ENCODE measurements at regions not wholly inside any gene's neighbourhood (a gene's known extent, or its start where the extent isn't known, plus 50 kb on each side); places are given as distances from the start of the nearest gene placed in this dataset.
"Not testable (repeated sequence)": the region's sequence is repeated elsewhere in the genome, so short reads cannot be mapped to it uniquely, and the experiment has no call there.

DNA sequence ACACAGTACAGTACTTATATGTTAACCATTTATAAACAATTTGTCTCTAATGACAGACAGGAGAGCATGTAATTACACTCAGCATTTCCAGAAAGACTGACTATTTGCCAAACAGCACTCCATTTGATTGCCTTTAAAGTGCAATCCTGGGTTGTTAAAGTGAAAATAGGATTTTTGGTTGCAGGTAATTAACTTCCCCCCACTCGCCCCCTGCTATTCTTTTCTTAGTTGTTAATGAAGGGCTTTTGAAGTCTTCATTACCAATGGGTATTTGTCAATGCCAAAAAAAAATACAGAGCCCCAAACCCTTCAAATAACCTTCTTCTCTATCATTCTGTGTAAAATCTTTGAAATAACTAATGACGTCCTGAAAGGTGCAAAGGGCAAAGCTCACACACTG is 825.6 kb downstream of the STPG2 start:
- Histone ChIP-seq H3K4me3 (ENCODE audit: low read depth, low read length) (no peak overlapping the region), H3K9me3 (no peaks in the 10 kb centered on the region), H3K4me1 (no peaks in the 10 kb centered on the region), H3K36me3 (ENCODE audit: control insufficient read depth, insufficient read depth, low read length) (no peaks in the 10 kb centered on the region), H3K27me3 (replicated peaks; ENCODE audit: control insufficient read depth, insufficient read depth, low read length) (no peaks in the 10 kb centered on the region)
- no peak for DNase-seq
- Mint-ChIP-seq H3K4me3 (ENCODE audit: unreplicated experiment) (no peak overlapping the region), H3K36me3 (ENCODE audit: insufficient read depth, unreplicated experiment) (no peaks in the 10 kb centered on the region), H3K4me1 (ENCODE audit: low read depth, unreplicated experiment) (no peaks in the 10 kb centered on the region), H3K9me3 (ENCODE audit: unreplicated experiment) (no peaks in the 10 kb centered on the region), H3K27ac (ENCODE audit: unreplicated experiment) (no peak overlapping the region), H3K27me3 (ENCODE audit: insufficient read depth, unreplicated experiment) (no peaks in the 10 kb centered on the region)
- CTCF ChIA-PET: no interaction called here
- POLR2A ChIA-PET: no interaction called here
- TF ChIP-seq, protein P1, sequence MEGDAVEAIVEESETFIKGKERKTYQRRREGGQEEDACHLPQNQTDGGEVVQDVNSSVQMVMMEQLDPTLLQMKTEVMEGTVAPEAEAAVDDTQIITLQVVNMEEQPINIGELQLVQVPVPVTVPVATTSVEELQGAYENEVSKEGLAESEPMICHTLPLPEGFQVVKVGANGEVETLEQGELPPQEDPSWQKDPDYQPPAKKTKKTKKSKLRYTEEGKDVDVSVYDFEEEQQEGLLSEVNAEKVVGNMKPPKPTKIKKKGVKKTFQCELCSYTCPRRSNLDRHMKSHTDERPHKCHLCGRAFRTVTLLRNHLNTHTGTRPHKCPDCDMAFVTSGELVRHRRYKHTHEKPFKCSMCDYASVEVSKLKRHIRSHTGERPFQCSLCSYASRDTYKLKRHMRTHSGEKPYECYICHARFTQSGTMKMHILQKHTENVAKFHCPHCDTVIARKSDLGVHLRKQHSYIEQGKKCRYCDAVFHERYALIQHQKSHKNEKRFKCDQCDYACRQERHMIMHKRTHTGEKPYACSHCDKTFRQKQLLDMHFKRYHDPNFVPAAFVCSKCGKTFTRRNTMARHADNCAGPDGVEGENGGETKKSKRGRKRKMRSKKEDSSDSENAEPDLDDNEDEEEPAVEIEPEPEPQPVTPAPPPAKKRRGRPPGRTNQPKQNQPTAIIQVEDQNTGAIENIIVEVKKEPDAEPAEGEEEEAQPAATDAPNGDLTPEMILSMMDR (IDR thresholded peaks at IDR 0.05; ENCODE audit: insufficient read depth in 1 of 2, low read depth in 1 of 2, low read length in 1 of 2, severe bottlenecking in 1 of 2, unreplicated experiment in 1 of 2): no peak
- no TSS peak for BruUV-seq (replicated peaks)
- intact Hi-C loops (cut with micrococcal nuclease; ENCODE audit: unreplicated experiment): no loop called here

DNA sequence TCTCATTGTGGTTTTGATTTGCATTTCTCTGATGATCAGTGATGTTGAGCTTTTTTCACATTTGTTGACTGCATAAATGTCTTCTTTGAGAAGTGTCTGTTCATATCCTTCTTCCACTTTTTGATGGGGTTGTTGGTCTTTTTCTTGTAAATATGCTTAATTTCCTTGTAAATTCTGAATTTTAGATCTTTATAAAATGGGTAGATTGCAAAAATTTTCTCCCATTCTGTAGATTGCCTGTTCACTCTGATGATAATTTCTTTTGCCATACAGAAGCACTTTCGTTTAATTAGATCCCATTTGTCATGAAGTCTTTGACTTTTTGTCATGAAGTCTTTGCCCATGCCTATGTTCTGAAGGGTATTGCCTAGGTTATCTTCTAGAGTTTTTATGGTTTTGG is 817.5 kb downstream of the STPG2 start:
- H3K36me3 Mint-ChIP-seq (ENCODE audit: insufficient read depth, unreplicated experiment); H3K27me3 Mint-ChIP-seq (ENCODE audit: insufficient read depth, unreplicated experiment); H3K4me1 Mint-ChIP-seq (ENCODE audit: low read depth, unreplicated experiment): not testable (repeated sequence)

DNA sequence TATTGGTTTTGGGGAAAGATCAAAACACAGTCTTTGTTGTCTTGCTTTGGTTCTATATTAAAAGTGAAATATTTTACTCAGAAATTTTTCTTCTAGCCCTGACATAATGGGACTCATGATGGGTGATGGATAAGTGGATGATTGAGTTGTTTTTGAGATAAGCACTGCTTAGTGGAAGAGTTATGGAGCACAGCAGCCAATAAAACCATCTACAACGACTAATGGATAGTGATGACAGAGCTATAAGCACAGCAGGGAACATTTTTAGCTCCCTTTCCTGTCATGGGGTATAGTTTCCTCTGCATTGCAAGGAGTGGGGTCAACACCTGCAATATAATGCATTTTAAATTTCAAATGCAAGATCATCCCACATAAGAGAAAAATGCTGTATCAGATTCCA is 812.4 kb downstream of the STPG2 start:
- no peaks in the 10 kb centered on the region for H3K27me3 ChIP-seq (replicated peaks; ENCODE audit: control insufficient read depth, insufficient read depth, low read length)
- intact Hi-C loops (cut with micrococcal nuclease; ENCODE audit: unreplicated experiment): no loop called here
- ChIA-PET CTCF (no interaction called here), POLR2A (no interaction called here)
- TF ChIP-seq, protein P1 (IDR thresholded peaks at IDR 0.05; ENCODE audit: insufficient read depth in 1 of 2, low read depth in 1 of 2, low read length in 1 of 2, severe bottlenecking in 1 of 2, unreplicated experiment in 1 of 2): no peak
- H3K4me1 ChIP-seq: no peaks in the 10 kb centered on the region
- H3K9me3 ChIP-seq: no peaks in the 10 kb centered on the region; the same call in 1 of the 2 replicates
- BruUV-seq (replicated peaks): no TSS peak
- Mint-ChIP-seq H3K9me3 (ENCODE audit: unreplicated experiment) (no peaks in the 10 kb centered on the region), H3K4me3 (ENCODE audit: unreplicated experiment) (no peak overlapping the region), H3K27me3 (ENCODE audit: insufficient read depth, unreplicated experiment) (no peaks in the 10 kb centered on the region), H3K4me1 (ENCODE audit: low read depth, unreplicated experiment) (no peaks in the 10 kb centered on the region), H3K27ac (ENCODE audit: unreplicated experiment) (no peak overlapping the region), H3K36me3 (ENCODE audit: insufficient read depth, unreplicated experiment) (no peaks in the 10 kb centered on the region)
- DNase-seq: no peak
- no peak overlapping the region for H3K4me3 ChIP-seq (ENCODE audit: low read depth, low read length)
- H3K36me3 ChIP-seq (ENCODE audit: control insufficient read depth, insufficient read depth, low read length): no peaks in the 10 kb centered on the region

More for the DNA sequence above, 817.5 kb downstream of the STPG2 start:
- DNase-seq; H3K27me3 ChIP-seq (replicated peaks; ENCODE audit: control insufficient read depth, insufficient read depth, low read length); H3K27ac Mint-ChIP-seq (ENCODE audit: unreplicated experiment); intact Hi-C loops (cut with micrococcal nuclease; ENCODE audit: unreplicated experiment); POLR2A ChIA-PET; H3K9me3 Mint-ChIP-seq (ENCODE audit: unreplicated experiment); H3K9me3 ChIP-seq; H3K4me3 ChIP-seq (ENCODE audit: low read depth, low read length); H3K4me1 ChIP-seq; H3K36me3 ChIP-seq (ENCODE audit: control insufficient read depth, insufficient read depth, low read length); CTCF ChIA-PET; H3K4me3 Mint-ChIP-seq (ENCODE audit: unreplicated experiment); BruUV-seq (replicated peaks): not testable (repeated sequence)

DNA sequence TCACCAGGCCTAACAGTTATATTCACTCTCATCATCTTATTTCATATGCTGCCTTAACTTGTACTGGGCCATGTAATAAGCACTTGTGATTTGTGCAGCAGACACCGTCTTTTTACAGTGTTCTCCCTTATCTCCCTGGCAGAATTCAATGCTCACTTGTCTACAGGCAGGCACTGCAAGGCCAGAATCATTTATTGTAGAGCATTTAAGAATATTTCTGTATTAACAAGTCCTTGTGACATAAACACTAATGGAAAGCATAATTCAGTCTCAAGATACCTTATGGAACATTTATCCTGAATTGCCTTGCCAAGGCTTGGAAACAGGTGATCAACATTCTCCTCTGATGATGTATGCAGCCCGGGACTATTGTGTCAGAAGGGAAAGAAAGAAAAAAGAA is 808.9 kb downstream of the STPG2 start:
- H3K4me1 ChIP-seq: no peaks in the 10 kb centered on the region
- Mint-ChIP-seq H3K36me3 (ENCODE audit: insufficient read depth, unreplicated experiment) (no peaks in the 10 kb centered on the region), H3K4me3 (ENCODE audit: unreplicated experiment) (no peak overlapping the region), H3K4me1 (ENCODE audit: low read depth, unreplicated experiment) (no peaks in the 10 kb centered on the region), H3K27ac (ENCODE audit: unreplicated experiment) (no peak overlapping the region), H3K9me3 (ENCODE audit: unreplicated experiment) (peaks cover 10% of the 10 kb centered on the region), H3K27me3 (ENCODE audit: insufficient read depth, unreplicated experiment) (no peaks in the 10 kb centered on the region)
- ChIA-PET CTCF (no interaction called here), POLR2A (no interaction called here)
- intact Hi-C loops (cut with micrococcal nuclease; ENCODE audit: unreplicated experiment): no loop called here
- no TSS peak for BruUV-seq (replicated peaks)
- TF ChIP-seq, protein P1 (IDR thresholded peaks at IDR 0.05; ENCODE audit: insufficient read depth in 1 of 2, low read depth in 1 of 2, low read length in 1 of 2, severe bottlenecking in 1 of 2, unreplicated experiment in 1 of 2): no peak
- no peak overlapping the region for H3K4me3 ChIP-seq (ENCODE audit: low read depth, low read length)
- DNase-seq: no peak
- H3K36me3 ChIP-seq (ENCODE audit: control insufficient read depth, insufficient read depth, low read length): no peaks in the 10 kb centered on the region
- no peaks in the 10 kb centered on the region for H3K9me3 ChIP-seq
- no peaks in the 10 kb centered on the region for H3K27me3 ChIP-seq (replicated peaks; ENCODE audit: control insufficient read depth, insufficient read depth, low read length)
